GM18868 (cell line): ENCODE measurements at regions not wholly inside any gene's neighbourhood (a gene's known extent, or its start where the extent isn't known, plus 50 kb on each side); places are given as distances from the start of the nearest gene placed in this dataset.
"Not testable (repeated sequence)": the region's sequence is repeated elsewhere in the genome, so short reads cannot be mapped to it uniquely, and the experiment has no call there.

Experiments used
- ATAC-seq: cut with Tn5 transposase; IDR thresholded peaks from one replicate; pipeline ENCODE4 v1.9.1; 2021; ENCODE audit warnings: mild to moderate bottlenecking, moderate library complexity; ENCODE audit not compliant: unreplicated experiment

GRCh38 chr12:25384038-25384892, 133.5 kb upstream of the KRAS start:
- ATAC-seq, result no peak

- ATAC-seq, result no peak
Observed at GRCh38 chr12:25382311-25383106, 131.8 kb upstream of the KRAS start.

GRCh38 chr12:25377469-25378177, 126.9 kb upstream of the KRAS start:
- peak; percentile 81 for ATAC-seq

- peak; percentile 16 for ATAC-seq
Observed at GRCh38 chr12:25376985-25377384, 126.3 kb upstream of the KRAS start.

- ATAC-seq, result no peak
Observed at GRCh38 chr12:25376407-25376806, 125.7 kb upstream of the KRAS start.

GRCh38 chr12:25372969-25373817, 122.5 kb upstream of the KRAS start:
- no peak for ATAC-seq

- ATAC-seq, result no peak
Observed at GRCh38 chr12:25372002-25372401, 121.3 kb upstream of the KRAS start.

- no peak for ATAC-seq
Observed at GRCh38 chr12:25368557-25368956, 117.8 kb upstream of the KRAS start.

GRCh38 chr12:25366122-25366521, 115.4 kb upstream of the KRAS start:
- ATAC-seq, result no peak

GRCh38 chr12:25365340-25365730, 114.6 kb upstream of the KRAS start:
- peak; percentile 9 for ATAC-seq

GRCh38 chr12:25364529-25365339, 114.0 kb upstream of the KRAS start:
- ATAC-seq, result peak; percentile 84

- ATAC-seq, result no peak
Observed at GRCh38 chr12:25362646-25363045, 111.9 kb upstream of the KRAS start.

GRCh38 chr12:25361511-25361910, 110.8 kb upstream of the KRAS start:
- ATAC-seq, result no peak

- no peak for ATAC-seq
Observed at GRCh38 chr12:25357595-25357994, 106.9 kb upstream of the KRAS start.

GRCh38 chr12:25352942-25353341, 102.2 kb upstream of the KRAS start:
- ATAC-seq, result not testable (repeated sequence)

- peak; percentile 55 for ATAC-seq
Observed at GRCh38 chr12:25352083-25352918, 101.6 kb upstream of the KRAS start.

GRCh38 chr12:25348593-25348895, 97.8 kb upstream of the KRAS start:
- ATAC-seq, result no peak

GRCh38 chr12:25347716-25348592, 97.2 kb upstream of the KRAS start:
- no peak for ATAC-seq
